Activated CD4-positive, alpha-beta T cell treated with anti-CD3 and anti-CD28 coated beads for 4 hours (primary cell): ENCODE measurements at regions not wholly inside any gene's neighbourhood (a gene's known extent, or its start where the extent isn't known, plus 50 kb on each side); places are given as distances from the start of the nearest gene placed in this dataset.
"Not testable (repeated sequence)": the region's sequence is repeated elsewhere in the genome, so short reads cannot be mapped to it uniquely, and the experiment has no call there.

ENCODE experiments used
- DNase-seq, 2 donors: peaks; one replicate each; pipeline ENCODE4 v3.0.0-alpha.2; 2020

DNA sequence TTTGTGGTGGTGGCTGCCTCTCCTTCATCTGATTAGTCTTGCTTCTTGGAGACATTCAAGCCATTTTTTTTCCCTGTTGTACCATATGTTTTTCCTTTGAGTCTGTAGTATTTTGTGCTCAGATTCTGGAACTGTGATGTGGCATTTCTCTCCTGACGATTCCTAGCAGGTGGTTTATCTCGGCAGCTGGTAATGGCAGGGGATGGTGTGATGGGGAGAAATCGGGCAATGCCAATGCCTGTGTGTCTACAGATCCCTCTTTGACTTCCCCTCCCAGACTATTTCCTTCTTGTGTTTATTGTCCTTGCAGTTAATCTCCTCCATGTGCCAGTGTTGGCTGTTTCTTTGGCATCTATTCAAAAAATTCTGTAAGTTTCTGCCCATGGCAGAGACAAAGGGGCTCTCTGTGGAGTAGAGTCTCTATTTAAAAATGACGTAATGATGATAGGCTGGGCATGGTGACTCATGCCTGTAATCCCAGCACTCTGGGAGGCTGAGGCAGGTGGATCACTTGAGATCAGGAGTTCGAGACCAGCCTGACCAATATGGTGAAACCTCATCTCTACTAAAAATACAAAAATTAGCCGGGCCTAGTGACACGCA lies 90.2 kb upstream of the ERCC4 start:
- DNase-seq, result no peak

DNA sequence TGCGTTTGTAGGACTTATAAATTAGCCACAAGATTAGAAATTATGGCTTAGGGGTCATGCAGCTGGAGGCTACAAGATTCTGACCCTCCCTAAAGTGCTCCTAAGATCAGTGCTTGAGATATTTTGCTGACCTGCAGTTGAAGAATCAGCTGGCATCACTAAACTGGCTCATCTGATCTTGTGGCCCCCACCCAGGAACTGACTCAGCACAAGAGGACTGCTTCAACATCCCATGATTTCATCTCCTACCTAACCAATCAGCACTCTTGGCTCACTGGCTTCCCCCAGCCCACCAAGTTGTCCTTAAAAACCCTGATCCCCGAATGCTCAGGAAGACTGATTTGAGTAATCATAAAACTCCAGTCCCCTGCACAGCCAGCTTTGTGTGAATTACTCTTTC lies 86.4 kb upstream of the ERCC4 start:
- DNase-seq, result no peak

- DNase-seq, result no peak
These were observed 84.6 kb upstream of the ERCC4 start for GRCh38 chr16:13835387-13835786.

DNA sequence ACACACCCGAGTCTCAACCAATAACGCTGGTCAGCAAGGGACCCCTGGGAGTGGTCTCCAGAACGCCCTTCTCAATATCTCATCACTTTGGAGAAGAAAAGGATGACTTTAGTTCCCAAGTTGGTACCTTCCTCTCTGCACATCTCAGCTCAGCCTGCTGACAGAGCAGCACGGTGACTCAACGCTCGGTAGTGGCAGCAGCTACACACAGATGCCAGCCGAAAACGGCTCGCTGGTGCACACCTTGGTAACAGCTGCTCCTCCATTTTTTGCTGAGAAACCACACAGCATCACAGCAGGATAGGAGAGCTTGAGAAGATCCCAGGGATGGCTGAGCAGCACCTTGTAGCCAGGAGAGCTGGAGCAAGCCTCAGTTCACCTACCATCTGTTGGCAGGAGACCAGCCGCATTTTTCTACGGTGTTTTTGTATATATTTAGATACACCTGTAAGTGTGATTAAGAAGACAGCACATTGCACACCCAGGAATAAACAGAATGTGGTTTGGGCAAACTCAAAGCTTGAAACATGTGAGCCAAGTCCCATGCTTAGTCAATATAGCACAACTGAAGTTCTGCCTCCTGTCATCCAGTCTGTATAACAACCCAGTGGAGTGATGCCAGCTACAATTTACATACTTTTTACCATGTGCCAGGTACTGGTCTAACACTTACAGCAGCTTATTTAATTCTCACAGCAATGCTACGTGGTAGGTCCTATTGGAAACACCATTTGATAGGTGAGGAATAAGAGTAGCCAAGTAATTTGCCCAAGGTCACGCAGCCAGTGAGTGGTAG lies 83.8 kb upstream of the ERCC4 start:
- no peak for DNase-seq

GRCh38 chr16:13838401-13839190 lies 81.4 kb upstream of the ERCC4 start:
- no peak for DNase-seq

- DNase-seq, result no peak
These were observed 80.4 kb upstream of the ERCC4 start for GRCh38 chr16:13839577-13839976.

DNA sequence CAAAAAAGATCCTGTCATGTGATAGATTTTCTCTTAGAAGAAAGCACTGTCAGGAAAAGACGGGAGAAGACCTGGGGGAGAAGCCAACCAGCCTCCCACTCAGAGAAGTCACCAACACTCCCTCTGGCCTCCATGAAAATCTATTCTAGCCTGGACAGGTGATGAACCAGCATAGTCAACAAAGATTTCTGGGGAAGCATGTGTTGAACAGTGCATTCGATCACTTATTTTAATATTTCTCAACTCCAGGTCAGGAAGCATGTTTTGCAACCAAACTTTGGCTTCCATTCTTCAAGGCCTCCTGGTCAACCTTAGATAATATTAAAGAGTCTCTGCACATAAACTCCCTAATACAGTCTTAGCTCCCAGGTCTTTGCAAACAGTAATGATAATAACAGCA lies 74.7 kb upstream of the ERCC4 start:
- no peak for DNase-seq

DNA sequence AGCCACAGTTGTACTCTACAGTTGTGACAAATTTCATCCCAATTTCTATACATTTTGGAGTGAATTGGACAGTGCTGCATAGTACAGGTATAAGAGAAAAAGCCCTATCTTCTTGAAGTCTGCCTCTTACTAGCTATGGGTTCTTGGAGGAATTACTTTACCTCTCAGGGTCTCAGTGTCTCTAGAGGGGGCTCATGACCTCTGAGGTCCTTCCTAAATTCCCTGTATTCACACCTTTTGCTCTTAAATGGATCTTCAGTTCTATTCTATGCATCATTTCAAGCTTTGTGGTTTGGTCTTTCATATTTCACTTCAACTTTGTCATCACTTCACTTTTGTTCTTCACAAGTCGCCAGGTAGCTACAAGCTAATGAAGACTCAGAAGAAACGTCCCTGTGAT lies 71.2 kb upstream of the ERCC4 start:
- DNase-seq, result no peak

DNA sequence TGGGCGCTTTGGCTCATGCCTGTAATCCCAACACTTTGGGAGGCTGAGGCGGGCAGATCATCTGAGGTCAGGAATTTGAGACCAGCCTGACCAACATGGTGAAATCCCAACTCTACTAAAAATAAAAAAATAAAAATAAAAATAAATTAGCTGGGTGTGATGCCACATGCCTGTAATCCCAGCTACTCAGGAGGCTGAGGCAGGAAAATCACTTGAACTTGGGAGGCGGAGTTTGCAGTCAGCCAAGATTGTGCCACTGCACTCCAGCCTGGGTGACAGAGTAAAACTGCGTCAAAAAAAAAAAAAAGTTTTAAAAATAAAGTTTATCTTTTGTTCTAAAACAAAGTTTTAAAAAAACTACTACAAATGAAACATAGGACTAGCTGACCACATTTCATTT lies 69.8 kb upstream of the ERCC4 start:
- not testable (repeated sequence) for DNase-seq

- DNase-seq, result no peak
These were observed 67.1 kb upstream of the ERCC4 start for GRCh38 chr16:13852827-13853226.

GRCh38 chr16:13856398-13856797 lies 63.6 kb upstream of the ERCC4 start:
- no peak for DNase-seq

- DNase-seq, result no peak
These were observed 63.0 kb upstream of the ERCC4 start for GRCh38 chr16:13856811-13857511.

DNA sequence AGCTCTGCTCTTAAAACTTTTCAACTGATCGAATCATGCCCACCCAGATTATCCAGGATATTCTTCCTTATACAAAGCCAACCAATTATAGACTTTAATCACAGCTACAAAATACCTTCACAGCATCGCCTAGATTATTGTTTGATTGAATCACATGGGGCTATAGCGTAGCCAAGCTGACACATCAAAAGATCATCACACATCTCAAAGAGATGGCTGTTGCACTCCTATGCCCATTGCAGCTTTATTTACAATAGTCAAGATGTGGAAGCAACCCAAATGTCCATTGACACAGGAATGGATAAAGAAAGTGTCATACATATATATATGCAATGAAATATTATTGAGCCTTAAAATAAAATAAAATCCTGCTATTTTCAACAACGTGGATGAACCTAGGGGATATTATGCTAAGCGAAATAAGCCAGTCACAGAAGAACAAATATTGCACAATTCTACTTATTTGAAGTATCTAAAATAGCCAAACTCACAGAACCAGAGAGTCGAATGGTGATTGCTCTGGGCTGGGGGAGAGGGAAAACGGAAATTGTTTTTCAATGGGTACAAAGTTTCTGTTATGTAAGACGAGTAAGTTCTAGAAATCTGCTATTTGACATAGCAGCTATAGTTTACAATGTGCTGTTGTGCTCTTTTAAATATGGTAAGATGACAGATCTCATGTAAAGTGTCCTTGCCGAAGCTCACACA lies 60.9 kb upstream of the ERCC4 start:
- DNase-seq, result no peak

- DNase-seq, result no peak
These were observed 56.7 kb upstream of the ERCC4 start for GRCh38 chr16:13863075-13863765.

GRCh38 chr16:13864689-13865088 lies 55.3 kb upstream of the ERCC4 start:
- no peak for DNase-seq

- DNase-seq, result peak; percentile 4 to 16
These were observed 53.9 kb upstream of the ERCC4 start for GRCh38 chr16:13866073-13866472.
